PC-9 (cell line): ENCODE measurements at regions not wholly inside any gene's neighbourhood (a gene's known extent, or its start where the extent isn't known, plus 50 kb on each side); places are given as distances from the start of the nearest gene placed in this dataset.
"Not testable (repeated sequence)": the region's sequence is repeated elsewhere in the genome, so short reads cannot be mapped to it uniquely, and the experiment has no call there.

Experiments
- BruUV-seq: library from RNA; stranded (reverse); fragments of 400-500 nt; replicated peaks from 2 replicates; lab custom pipeline; 2021; lab: Mats Ljungman, UMichigan
- CTCF ChIA-PET: fragments of 300-600 bp; sonication (Branson Sonifier 250); formaldehyde crosslinking; loops from one replicate; lab custom pipeline; 2022; ENCODE audit warnings: antibody characterized with exemption; lab: Charles Lee
- POLR2A ChIA-PET: fragments of 300-600 bp; sonication (Branson Sonifier 250); formaldehyde crosslinking; loops from one replicate; lab custom pipeline; 2022; ENCODE audit warnings: antibody characterized with exemption; ENCODE audit not compliant: unreplicated experiment; lab: Charles Lee
- DNase-seq, 2 experiments: peaks; one replicate each; pipeline versions ENCODE4 v3.0.0 to v3.0.0-alpha.2; 2015 to 2022; ENCODE audit warnings: mixed read lengths in 1 of 2
- H2AFZ ChIP-seq: fragments of 200-600 bp; sonication (generic); 2 replicates; pipeline ENCODE4 v1.8.1; 2017; ENCODE audit warnings: antibody characterized with exemption
- H3F3A ChIP-seq: fragments of 200-600 bp; sonication (generic); 2 replicates; pipeline ENCODE4 v1.8.1; 2017; ENCODE audit warnings: antibody characterized with exemption, mild to moderate bottlenecking, low read depth; ENCODE audit not compliant: insufficient read depth
- H3K27ac ChIP-seq: fragments of 200-600 bp; sonication (generic); 2 replicates; pipeline ENCODE4 v1.6.1; 2016; ENCODE audit warnings: mixed run types
- H3K27me3 ChIP-seq: fragments of 200-600 bp; sonication (generic); 2 replicates; pipeline ENCODE4 v1.6.1; 2016; ENCODE audit warnings: low read depth, mixed run types; ENCODE audit not compliant: insufficient read depth
- H3K36me3 ChIP-seq: fragments of 200-600 bp; sonication (generic); 2 replicates; pipeline ENCODE4 v1.6.1; 2016; ENCODE audit warnings: low read depth, mixed run types
- H3K4me1 ChIP-seq: fragments of 200-600 bp; sonication (generic); replicated peaks from 2 replicates; pipeline ENCODE4 v1.6.1; 2016; ENCODE audit warnings: mixed run types; ENCODE audit not compliant: insufficient read depth
- H3K4me2 ChIP-seq: fragments of 200-600 bp; sonication (generic); 2 replicates; pipeline ENCODE4 v1.6.1; 2017; ENCODE audit warnings: mixed run types
- H3K4me3 ChIP-seq: fragments of 200-600 bp; sonication (generic); 2 replicates; pipeline ENCODE4 v1.6.1; 2016; ENCODE audit warnings: mixed run types
- H3K79me2 ChIP-seq: fragments of 200-600 bp; sonication (generic); 2 replicates; pipeline ENCODE4 v1.6.1; 2017; ENCODE audit warnings: low read depth, mixed run types
- H3K9me2 ChIP-seq: fragments of 200-600 bp; sonication (generic); 2 replicates; pipeline ENCODE4 v1.8.1; 2017; ENCODE audit warnings: mild to moderate bottlenecking; ENCODE audit not compliant: insufficient read depth
- H3K9me3 ChIP-seq: fragments of 200-600 bp; sonication (generic); 2 replicates; pipeline ENCODE4 v1.8.1; 2016; ENCODE audit warnings: low read depth; ENCODE audit not compliant: insufficient read depth
- H4K20me1 ChIP-seq: fragments of 200-600 bp; sonication (generic); 2 replicates; pipeline ENCODE4 v1.8.1; 2017; ENCODE audit not compliant: insufficient read depth
- CTCF ChIP-seq: fragments of 200-600 bp; sonication (generic); conservative IDR thresholded peaks from 2 replicates; pipeline ENCODE4 v1.6.1; 2017; ENCODE audit warnings: mixed run types, antibody characterized with exemption, mild to moderate bottlenecking, moderate library complexity
- EZH2 ChIP-seq: fragments of 200-600 bp; sonication (generic); IDR thresholded peaks from 2 replicates; pipeline ENCODE4 v1.8.0; 2017; ENCODE audit warnings: antibody characterized with exemption, low read depth
- intact Hi-C: fragments of 100-400 bp; cut with micrococcal nuclease; formaldehyde crosslinking; loops from one replicate; pipeline ENCODE4 v1.10.0; 2022; ENCODE audit not compliant: unreplicated experiment

DNA sequence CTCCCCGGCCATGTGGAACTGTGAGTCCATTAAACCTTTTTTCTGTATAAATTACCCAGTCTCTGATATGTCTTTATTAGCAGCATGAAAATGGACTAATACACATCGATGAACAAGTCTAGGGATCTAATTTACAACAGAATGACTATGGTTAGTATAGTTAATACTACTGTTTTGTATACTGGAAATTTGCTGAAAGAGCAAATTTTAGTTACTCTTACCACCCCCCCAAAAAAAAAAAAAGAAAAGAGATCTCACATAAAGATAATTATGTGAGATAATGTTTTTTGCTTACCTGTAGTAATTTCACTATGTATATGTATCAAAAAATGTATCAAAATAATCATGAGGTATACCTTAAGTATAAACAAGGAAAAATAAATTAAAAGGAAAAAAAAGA lies 199.5 kb upstream of the GRM3 start:
- BruUV-seq, result no TSS peak

GRCh38 chr7:86440420-86440819 lies 203.3 kb upstream of the GRM3 start:
- H3K4me1 ChIP-seq, H3K9me2 ChIP-seq, H4K20me1 ChIP-seq, H3K79me2 ChIP-seq, intact Hi-C loops, BruUV-seq, H3K27me3 ChIP-seq, H3K27ac ChIP-seq, H3K9me3 ChIP-seq, H3K4me2 ChIP-seq, H3K4me3 ChIP-seq, H3F3A ChIP-seq, CTCF ChIA-PET, H3K36me3 ChIP-seq, POLR2A ChIA-PET, DNase-seq, H2AFZ ChIP-seq: not testable (repeated sequence)

More for the DNA sequence above, 199.5 kb upstream of the GRM3 start:
- Histone ChIP-seq H3F3A (no peaks in the 10 kb centered on the region), H3K4me3 (no peak overlapping the region), H3K9me3 (no peaks in the 10 kb centered on the region), H2AFZ (no peak overlapping the region), H3K79me2 (no peaks in the 10 kb centered on the region), H3K36me3 (no peaks in the 10 kb centered on the region), H3K4me2 (no peak overlapping the region), H3K27ac (no peak overlapping the region), H3K9me2 (no peaks in the 10 kb centered on the region), H3K27me3 (no peaks in the 10 kb centered on the region), H3K4me1 (no peaks in the 10 kb centered on the region), H4K20me1 (no peaks in the 10 kb centered on the region)
- intact Hi-C loops, result no loop called here
- TF ChIP-seq EZH2 (no peak), CTCF (no peak)
- POLR2A ChIA-PET, result no interaction called here
- no peak for DNase-seq
- CTCF ChIA-PET, result no interaction called here

DNA sequence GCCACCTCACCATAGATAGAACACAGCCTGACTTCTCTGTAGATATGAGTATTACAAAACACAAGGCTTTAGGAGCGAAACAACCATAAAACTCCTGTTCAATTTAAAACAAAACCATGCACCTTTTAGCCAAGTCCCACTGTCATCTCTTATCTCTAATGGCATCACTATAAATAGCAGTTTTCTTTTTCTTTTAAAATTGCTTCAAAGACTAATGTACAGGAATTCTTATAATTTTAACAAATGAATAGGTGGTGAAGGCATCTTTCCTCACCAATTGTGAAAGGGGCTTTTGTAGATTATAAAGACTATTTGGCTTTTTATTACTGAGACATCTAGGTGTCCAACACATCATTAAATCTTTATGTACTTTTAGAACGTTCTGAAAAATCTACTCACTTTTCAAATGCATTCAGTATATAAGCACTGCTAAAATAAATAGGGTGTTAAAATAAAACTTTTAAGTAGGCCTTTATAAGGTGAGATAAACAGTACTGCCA lies 205.7 kb upstream of the GRM3 start:
- no peak for DNase-seq
- POLR2A ChIA-PET, result no interaction called here
- Histone ChIP-seq H3K27ac (no peak overlapping the region), H3F3A (no peaks in the 10 kb centered on the region), H3K36me3 (no peaks in the 10 kb centered on the region), H2AFZ (no peak overlapping the region), H4K20me1 (no peaks in the 10 kb centered on the region), H3K4me1 (no peaks in the 10 kb centered on the region), H3K9me2 (no peaks in the 10 kb centered on the region), H3K27me3 (no peaks in the 10 kb centered on the region), H3K4me2 (no peak overlapping the region), H3K79me2 (no peaks in the 10 kb centered on the region), H3K4me3 (no peak overlapping the region), H3K9me3 (no peaks in the 10 kb centered on the region)
- CTCF ChIA-PET, result no interaction called here
- BruUV-seq, result no TSS peak
- intact Hi-C loops, result no loop called here
- no peak for TF ChIP-seq CTCF
- TF ChIP-seq EZH2, result no peak

- Histone ChIP-seq H3K27me3 (no peaks in the 10 kb centered on the region), H3K36me3 (no peaks in the 10 kb centered on the region), H3K9me2 (no peaks in the 10 kb centered on the region), H3K27ac (no peak overlapping the region), H3K9me3 (no peaks in the 10 kb centered on the region), H3K4me1 (no peaks in the 10 kb centered on the region), H3K4me3 (no peak overlapping the region), H3K4me2 (no peak overlapping the region), H3F3A (no peaks in the 10 kb centered on the region), H3K79me2 (no peaks in the 10 kb centered on the region), H4K20me1 (no peaks in the 10 kb centered on the region), H2AFZ (no peak overlapping the region)
- intact Hi-C loops, result no loop called here
- DNase-seq, result no peak
- no TSS peak for BruUV-seq
- CTCF ChIA-PET, result no interaction called here
- TF ChIP-seq EZH2 (no peak), CTCF (no peak)
- POLR2A ChIA-PET, result no interaction called here
Observed at GRCh38 chr7:86431761-86432160, 211.9 kb upstream of the GRM3 start.
